Umbilical cord (tissue), 1 donor: ENCODE measurements at regions not wholly inside any gene's neighbourhood (a gene's known extent, or its start where the extent isn't known, plus 50 kb on each side); places are given as distances from the start of the nearest gene placed in this dataset.
"Not testable (repeated sequence)": the region's sequence is repeated elsewhere in the genome, so short reads cannot be mapped to it uniquely, and the experiment has no call there.

ENCODE experiments used
- DNase-seq: peaks from one replicate; pipeline ENCODE4 v3.0.0-alpha.2; 2015; ENCODE audit warnings: low spot score

DNA sequence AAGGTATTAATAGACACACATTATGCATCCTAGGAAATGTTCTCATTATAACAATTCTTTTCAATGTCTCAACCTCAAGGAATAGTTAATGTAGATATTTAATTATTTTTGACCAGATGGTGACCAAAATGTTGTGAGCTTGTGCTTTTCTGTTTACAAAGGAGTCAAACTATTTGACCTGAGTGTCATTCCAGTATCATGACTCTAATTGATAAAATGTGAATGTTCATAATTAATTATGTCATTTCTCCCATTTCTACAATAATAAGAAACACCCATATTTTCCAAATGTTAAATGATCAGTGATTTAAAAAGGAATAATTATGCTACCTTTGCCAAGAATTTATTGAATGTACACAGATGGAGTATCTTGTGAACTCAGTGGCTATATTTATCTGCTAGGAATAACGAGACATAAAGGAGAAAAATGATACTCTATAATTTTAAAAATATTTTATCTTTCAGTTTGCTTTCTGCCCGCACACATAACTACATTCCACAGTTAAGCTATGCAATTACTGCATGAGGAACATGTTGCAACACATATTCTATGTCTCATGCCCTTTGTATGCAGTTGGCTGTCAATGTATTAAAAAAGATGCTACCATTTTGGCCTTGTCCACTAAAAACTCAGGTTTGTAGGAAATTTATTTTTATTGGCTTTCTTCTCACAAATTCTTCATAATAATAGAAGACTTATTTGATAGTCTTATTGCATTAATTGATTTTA lies 376.7 kb upstream of the CCDC179 start:
- peak; percentile 44 for DNase-seq

DNA sequence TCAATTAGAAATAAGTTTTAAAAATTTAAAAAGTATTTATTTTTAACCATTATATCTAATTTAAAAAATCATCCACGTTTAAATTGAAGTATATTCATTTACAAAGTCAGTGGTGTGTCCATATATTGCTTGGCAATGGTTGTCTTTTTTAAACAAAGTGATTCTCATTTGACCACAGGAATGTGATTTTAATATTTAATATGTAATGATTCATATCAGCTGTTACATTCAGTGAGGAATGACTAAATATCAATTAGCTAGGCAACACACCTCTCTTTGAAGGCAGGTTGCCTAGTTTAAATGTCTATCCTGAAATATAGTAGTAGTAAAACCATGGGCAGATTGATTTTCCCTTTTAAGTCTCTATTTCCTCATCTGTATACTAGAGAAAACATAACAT lies 392.2 kb upstream of the CCDC179 start:
- no peak for DNase-seq

DNA sequence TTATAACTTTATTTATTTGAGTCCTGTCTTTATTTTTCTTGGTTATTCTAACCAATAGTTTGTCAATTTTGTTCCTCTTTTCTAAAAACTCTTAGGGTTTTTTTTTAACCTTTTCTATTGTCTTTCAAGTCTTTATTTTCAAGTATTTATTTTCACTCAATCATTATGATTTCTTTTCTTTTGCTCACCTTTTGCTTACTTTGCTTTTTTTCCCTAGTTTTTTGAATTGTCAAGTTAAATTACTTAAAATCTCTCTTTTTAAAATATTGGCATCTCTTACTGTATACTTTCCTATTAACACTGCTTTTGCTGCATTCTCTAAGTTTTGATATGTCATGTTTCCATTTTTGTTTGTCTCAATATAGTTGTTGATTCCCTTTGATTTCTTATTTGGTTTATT lies 396.8 kb upstream of the CCDC179 start:
- no peak for DNase-seq

DNA sequence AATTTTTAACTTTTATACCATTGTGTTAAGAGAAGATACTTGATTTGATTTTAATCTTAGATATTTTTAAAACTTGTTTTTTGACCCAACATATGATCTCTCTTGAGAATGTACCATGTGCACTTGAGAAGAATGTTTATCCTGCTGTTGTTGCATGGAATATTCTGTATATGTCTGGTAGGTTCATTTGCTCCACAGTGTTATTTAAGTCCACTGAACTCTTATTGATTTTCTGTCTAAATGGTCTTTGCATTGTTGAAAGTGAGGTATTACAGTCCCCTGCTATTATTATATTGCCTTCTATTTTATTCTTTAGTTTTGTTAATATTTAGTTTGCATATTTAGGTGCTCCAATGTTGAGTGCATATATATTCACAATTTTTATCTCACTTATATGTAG lies 397.3 kb upstream of the CCDC179 start:
- no peak for DNase-seq

DNA sequence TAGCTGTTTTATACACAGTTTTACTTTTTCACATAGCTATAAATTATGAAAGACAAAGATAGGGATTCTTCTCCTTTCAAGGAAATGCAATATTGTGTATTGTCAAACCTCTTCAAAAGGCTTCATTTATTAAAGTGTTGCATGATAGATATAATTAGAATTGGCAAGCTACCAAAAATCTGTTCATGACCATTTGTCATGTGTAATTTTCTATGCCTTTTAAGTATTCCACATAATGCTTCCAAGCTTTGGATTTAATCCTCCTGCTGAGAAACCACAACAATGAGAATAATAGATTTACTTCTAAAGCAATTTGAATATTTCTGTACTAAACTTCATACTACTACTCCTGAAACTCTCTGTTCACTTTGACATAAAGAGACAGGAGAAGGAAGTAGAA lies 403.2 kb upstream of the CCDC179 start:
- DNase-seq, result no peak

DNA sequence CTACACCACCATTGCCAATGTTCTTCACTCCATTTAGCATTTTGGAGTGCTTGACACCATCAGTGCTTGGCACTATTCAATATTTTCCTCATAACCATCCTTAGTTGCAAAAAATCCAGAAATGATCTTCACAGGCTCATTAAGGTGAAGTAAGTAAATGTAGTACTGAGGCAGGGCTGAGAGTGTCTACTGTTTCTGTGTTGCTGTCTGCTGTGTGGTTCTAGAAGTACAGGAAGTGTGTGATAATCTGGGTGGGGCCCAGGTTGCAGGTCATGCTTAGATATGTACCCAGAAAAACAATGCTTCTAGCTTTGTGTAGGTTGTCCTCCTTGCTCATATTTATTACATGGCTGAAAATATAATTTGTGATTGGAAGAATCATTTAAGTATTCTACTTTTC lies 411.8 kb upstream of the CCDC179 start:
- DNase-seq, result no peak

DNA sequence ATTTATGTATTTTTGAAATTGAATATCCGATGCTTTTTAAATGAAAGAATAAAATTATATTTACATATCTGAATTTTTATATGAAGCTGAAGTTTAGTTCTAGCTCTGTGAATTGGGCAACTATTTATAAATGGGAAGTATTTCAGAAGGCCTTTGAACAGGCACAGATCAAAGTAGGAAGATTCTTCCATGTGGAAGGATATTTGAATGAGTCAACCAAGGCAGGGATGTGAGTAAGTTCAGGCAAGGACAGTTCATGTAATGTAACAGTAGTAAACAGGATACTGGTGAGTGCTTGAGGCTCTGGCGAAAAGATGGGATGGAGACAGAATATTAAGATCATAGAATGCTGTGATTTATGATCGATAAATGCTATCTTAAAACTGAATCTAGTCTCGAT lies 417.8 kb upstream of the CCDC179 start:
- no peak for DNase-seq

DNA sequence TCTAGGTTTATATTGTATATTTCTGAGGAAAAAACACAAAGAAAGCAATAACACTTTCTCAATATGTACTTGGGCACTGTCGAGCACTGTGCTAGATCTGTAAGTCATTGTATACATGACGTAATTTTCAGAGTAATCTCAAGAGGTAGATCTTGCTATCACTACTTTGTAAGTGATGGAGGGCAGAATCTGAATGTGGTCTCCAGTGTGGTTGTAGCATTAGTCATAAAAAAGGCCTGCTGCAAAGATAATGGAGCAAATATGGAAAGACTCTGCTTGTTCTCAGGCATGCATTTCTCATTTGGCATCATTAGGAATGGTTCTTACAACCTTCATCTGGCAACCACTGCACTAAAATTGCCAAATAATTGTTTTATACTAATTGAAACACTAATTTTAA lies 419.8 kb upstream of the CCDC179 start:
- no peak for DNase-seq

DNA sequence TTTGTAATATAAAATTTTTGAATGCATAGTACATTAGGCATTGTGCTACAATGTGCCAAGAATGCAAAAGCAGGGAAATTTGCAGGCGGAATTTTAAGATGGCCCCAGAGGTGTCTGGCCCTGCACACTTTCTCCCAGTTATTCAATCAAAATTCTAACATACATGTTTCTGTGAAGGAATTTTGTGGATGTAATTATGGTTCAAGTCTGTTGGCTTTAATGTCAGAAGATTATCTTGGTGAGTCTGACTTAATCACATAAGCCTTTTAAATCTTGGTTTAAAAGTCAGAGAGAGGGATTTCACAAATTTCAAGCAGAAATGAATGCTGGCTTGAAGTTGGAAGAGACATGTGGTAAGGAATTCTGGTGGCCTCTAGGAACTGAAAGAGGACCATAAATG lies 423.4 kb upstream of the CCDC179 start:
- no peak for DNase-seq

DNA sequence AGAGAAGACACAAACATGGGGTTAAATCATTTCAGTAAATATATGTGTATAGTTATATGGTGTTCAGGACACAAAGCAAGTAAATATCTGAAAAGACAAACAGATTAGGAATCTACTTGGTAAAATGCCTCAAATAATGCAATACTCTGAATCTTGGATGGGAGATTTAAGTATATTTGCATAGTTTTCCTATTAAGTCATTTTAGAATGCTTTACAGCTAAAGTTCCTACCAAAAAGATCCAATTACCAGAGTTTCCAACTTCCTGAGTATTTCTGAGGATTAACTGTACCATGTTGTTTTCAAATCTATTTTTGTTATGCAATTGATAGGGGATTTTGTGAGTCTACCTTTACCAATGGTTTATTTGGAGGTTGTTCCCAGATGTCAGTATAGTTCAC lies 424.4 kb upstream of the CCDC179 start:
- peak; percentile 27 for DNase-seq

DNA sequence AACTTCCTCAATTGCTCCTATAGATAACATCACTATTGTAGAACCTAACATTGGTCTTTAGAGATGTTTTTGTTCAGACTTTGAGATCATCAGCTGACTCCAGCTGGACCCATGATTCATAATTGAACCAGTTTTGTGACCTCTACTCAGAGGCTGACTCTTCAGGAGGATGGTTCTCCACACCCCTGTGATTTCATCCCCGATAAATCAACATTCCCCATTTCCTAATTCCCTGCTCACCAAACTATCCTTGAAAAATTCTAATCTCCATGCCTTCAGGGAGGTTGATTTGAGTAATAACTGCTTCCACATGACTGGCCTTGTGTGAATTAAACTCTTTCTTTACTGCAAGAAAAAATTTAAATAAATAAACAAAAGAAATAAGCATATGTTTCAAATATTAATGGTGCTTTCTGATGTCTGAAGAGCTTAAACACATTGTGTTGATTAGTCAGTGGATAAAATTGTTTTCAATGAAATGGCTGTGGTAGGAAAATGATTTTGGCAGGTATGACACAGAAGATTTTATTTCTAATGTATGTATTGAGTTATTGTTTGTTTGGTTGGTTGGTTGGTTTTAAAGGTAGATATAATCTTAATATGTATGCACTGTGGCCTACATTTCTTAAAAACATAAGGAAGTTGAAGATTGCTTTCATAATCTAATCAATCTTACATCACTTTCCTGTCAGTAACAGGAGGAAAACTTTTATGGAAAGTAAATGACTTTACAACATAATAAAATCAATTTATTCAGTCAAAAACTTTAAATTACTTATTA lies 427.9 kb upstream of the CCDC179 start:
- no peak for DNase-seq

DNA sequence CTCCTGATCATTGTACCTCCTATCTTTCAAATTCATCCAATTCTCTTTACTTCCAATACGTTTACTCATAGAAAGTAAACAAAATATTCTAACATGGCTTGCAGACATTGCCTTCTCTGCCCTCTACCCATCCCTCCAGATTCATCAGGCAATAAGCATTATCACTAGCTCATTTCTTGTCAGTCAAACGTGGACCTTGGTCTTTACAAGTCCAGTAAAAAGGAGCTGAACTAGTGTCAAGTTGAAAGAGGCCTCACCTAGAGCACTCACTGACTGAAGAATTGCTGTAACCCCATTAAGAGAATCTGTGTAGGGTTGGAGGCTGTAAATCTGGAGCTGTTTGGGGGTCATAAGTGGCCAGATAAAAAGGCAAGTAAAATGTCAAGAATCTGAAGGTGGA lies 435.0 kb upstream of the CCDC179 start:
- DNase-seq, result no peak

DNA sequence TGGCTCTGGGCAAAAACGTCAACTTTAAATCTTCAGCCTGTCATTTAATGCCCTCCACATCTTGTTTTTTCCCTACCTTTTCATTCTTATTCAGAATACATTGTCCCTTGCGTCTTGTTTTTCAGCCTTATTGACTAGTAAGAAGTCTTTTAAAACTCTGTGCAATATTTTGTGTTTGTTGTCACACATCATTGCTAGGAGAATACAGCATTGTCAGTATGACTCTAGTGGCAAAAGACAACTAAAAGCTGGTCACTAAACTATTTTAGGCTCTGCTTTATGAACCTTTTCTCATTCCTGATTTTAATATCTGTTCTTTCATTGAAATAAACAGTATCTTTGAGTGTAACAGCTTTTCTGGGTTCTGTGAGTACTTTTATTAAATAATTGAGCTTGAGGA lies 447.8 kb upstream of the CCDC179 start:
- no peak for DNase-seq

DNA sequence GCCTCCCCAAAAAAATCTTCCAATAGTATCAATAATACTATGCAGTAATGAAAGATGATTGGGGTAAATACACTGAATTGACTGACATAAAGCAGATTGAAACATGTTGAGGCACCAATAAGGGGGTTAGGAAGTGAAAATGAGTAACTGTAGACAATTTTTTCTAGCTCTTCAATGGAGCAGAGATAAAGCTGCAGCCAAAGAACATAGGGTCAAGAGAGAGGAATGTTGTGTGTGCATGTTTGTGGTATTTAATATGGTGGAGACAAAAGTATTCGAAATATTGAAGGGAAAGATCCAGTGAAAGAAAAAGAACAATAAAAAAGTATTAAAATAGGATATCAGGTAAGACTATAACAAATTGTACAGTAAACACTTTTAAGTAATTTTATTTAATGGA lies 450.0 kb upstream of the CCDC179 start:
- DNase-seq, result no peak

DNA sequence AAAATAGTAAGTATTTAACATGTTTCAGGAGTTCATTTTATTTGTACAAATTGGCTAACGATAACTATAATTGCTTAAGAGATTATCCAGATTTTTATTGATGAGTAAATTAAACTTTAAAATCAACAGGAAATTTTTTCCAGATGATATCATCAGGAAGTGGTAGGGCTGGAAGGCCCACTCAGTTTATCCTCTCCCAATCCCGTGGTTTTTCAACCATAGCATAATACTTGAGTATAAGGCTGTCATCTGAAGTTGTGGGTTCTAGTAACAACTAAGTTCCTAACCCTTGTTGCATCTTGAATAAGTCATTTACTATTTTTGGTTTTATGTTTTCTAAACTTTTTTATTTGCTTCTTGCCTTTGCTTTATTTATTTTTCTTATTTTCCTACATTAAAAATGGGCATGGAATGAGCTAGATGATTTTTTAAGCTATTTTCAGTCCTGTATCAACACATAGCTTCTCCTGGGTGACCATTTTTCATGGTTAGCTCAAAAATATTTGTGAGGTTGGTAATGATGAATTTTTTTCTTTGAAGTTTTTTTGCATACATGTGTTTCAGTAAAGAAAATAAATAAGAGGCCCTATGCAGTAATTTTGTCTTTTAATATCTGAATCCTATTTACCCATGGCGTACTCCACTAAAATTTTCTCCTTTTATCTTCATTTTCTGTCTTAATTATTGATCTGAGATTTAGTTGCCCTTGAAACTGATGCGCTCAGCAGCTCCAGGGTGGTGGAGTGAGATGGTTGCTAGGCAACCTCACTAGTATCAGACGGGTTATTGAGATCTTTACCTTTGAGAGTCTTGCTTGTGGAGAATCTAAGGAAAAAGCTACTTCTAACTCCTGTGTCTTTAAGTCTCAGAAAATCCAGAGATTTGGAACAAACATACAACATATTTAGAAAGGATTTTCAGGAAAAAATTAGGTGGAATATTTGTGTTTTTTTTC lies 452.0 kb upstream of the CCDC179 start:
- DNase-seq, result no peak

DNA sequence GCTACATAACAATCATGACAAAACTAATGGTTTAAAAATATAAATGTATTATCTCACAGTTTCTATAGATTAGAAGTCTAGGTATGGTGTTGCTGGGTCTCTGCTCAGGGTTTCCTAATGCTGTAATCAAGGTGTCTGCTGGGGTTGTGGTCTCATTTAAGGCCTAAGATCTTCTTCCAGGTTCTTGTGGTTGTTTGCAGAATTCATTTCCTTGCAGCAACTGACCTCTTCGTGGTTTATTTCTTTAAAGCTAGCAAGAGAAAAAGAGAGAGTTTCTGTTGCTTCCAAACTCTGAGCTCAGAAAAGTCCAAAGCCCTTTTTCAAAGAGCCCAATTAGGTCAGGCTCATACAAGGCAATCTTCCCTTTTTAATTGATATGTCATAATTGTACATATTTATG lies 452.7 kb upstream of the CCDC179 start:
- no peak for DNase-seq

DNA sequence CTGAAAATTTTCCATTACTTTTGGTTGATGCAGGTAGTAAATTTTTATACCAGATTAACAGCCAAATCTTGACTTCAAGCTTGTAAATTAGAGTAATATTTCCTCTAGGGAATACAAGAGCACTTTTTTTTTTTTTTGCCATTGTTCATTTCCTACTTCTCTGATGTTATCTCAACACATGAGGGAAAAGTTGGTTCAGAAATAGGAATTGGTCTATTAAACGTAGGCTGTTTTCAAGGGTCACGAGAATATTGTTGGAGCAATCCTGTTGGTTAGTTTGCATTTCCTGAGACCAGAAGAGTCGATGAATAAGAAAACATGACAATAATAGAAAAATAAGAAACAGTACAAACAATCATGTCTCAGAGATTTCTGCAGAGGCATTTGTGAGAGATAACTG lies 453.9 kb upstream of the CCDC179 start:
- no peak for DNase-seq

DNA sequence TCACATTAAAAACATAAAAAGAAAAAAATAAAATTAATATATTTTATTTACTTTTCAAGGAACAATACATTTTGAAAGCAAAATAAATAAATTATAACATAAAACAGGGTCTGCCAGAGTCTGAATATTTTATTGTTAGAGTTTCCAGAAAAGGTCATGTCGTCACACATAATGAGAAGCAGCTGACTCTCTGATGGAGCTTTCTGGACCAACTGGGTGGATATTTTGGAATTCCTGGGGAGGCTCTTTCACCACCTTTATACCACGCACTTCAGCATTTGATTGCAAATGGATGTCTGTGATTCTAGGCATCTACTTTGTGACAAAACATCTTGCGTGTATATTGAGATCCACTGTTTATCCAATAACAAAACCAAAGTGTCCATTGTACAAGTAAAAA lies 455.0 kb upstream of the CCDC179 start:
- no peak for DNase-seq

DNA sequence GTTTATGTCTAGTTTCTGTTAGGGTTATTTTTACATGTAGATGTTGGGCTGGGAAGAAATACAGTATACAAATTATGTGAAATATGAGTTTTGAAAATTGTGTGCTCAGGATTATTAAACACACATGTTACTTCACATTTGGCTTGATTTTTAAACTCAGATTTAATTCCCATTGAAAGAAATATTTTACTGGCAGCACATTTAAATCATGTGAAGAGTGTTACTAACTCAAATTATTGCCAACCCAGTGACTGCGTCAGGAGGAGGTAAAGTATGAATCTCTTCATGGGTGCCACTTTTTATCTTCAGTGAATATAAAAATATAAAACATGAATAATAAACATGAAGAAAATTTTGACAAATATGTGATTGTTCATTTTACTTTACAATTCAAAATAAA lies 457.5 kb upstream of the CCDC179 start:
- no peak for DNase-seq

DNA sequence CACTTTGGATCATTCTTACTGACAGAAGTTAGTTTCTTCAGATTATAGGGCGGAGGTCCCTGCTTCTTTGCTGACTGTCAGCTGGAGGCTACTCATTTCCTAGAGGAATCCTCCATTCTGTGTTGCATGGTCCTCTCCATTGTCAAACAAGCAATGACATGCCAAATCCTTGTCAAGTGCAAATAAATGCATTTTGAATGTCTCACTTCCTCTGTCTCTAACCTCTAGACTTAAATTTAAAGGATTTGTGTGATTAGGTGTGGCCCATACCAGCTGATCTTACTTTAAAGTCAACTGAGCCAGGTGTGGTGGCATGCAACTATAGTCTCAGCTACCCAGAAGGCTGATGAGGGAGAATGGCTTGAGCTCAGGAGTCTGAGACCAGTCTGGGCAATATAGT lies 458.4 kb upstream of the CCDC179 start:
- DNase-seq, result no peak

DNA sequence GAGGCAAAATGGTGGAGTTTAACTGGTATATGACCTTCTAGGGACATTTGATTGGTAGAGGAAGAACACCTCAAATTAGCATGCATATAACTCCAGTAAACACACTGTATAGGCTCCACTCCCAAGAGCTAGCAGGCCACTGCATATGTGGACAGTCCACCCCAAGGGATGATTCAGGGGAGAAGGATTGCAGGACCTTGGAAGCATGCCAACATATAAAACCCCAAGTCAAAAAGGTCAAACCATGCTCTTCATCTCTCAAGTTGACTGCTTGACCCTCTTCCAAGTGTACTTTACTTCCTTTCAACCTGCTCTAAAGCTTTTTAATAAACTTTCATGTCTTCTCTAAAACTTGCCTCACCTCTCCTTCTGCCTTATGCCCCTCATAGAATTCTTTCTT lies 459.9 kb upstream of the CCDC179 start:
- DNase-seq, result no peak

DNA sequence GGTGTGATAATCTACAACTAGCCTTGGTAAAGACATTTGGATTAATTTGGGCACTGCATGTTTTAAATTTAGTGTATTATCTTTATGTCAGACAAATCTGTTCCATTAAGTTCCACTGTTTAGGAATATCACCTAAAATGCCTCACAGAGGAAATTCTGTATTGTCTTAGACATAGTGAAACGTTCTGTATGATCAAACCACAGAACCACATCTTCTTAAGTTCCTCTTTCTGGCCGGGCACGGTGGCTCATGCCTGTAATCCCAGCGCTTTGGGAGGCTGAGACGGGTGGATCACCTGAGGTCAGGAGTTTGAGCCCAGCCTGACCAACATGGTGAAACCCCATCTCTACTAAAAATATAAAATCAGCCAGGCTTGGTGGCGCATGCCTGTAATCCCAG lies 475.3 kb upstream of the CCDC179 start:
- not testable (repeated sequence) for DNase-seq
